K562 (cell line): ENCODE measurements at regions not wholly inside any gene's neighbourhood (a gene's known extent, or its start where the extent isn't known, plus 50 kb on each side); places are given as distances from the start of the nearest gene placed in this dataset.
A peak's percentile ranks its signal among the peaks of the same experiment; 100 is the strongest.

ENCODE experiments used
- ATF1 ChIP-seq, 2 experiments: fragments of 450-650 bp in 1 of 2; IDR thresholded peaks; 2 replicates each; pipeline ENCODE4 v1.6.1; 2016; ENCODE audit warnings: missing compliant biosample characterization in 1 of 2, missing genetic modification characterization in 1 of 2
- EZH2 ChIP-seq: IDR thresholded peaks from 2 replicates; pipeline ENCODE4 v1.6.1; 2012; ENCODE audit warnings: low read depth, mild to moderate bottlenecking, inconsistent platforms, low read length, borderline replicate concordance
- KLF6 ChIP-seq: fragments of 250-450 bp; sonication (Bioruptor Pico); IDR thresholded peaks from 2 replicates; pipeline ENCODE4 v1.4.0; 2020; ENCODE audit warnings: mild to moderate bottlenecking, moderate library complexity, borderline replicate concordance
- LARP7 ChIP-seq: fragments of 450-650 bp; IDR thresholded peaks from 2 replicates; pipeline ENCODE4 v1.6.1; 2016
- MECOM ChIP-seq: fragments of 250-450 bp; sonication (Bioruptor Pico); IDR thresholded peaks from 2 replicates; pipeline ENCODE4 v1.8.0; 2022; ENCODE audit warnings: inconsistent platforms
- MEIS2 ChIP-seq: fragments of 450-650 bp; IDR thresholded peaks from 2 replicates; pipeline ENCODE4 v1.6.1; 2014; ENCODE audit warnings: mild to moderate bottlenecking; ENCODE audit not compliant: partially characterized antibody
- POU5F1 ChIP-seq: fragments of 150-350 bp; IDR thresholded peaks from 2 replicates; pipeline ENCODE4 v1.6.1; 2014; ENCODE audit warnings: borderline replicate concordance, low read length, low read depth, mild to moderate bottlenecking; ENCODE audit not compliant: partially characterized antibody
- SIX5 ChIP-seq, 2 experiments: IDR thresholded peaks; 2 replicates each; pipeline ENCODE4 v1.6.1; 2011; ENCODE audit warnings: low read length in 2 of 2, borderline replicate concordance in 1 of 2, low read depth in 1 of 2, mild to moderate bottlenecking in 1 of 2, moderate library complexity in 1 of 2; ENCODE audit not compliant: insufficient read depth in 1 of 2
- SNIP1 ChIP-seq: fragments of 450-650 bp; IDR thresholded peaks from 2 replicates; pipeline ENCODE4 v1.7.1; 2017; ENCODE audit warnings: low read depth, mild to moderate bottlenecking
- TBL1XR1 ChIP-seq, 2 experiments: IDR thresholded peaks; 2 replicates each; pipeline ENCODE4 v1.6.1; 2012; ENCODE audit warnings: improper control_type of control experiment in 2 of 2, low read length in 2 of 2, mild to moderate bottlenecking in 1 of 2
- TCFL5 ChIP-seq: fragments of 250-450 bp; sonication (Bioruptor Pico); conservative IDR thresholded peaks from 2 replicates; pipeline ENCODE4 v1.6.1; 2021; ENCODE audit warnings: mild to moderate bottlenecking, moderate library complexity, matching md5 sums
- ZNF41 ChIP-seq: fragments of 250-450 bp; sonication (Bioruptor Pico); conservative IDR thresholded peaks from 2 replicates; pipeline ENCODE4 v1.4.0; 2020; ENCODE audit warnings: mild to moderate bottlenecking
- ZNF431 ChIP-seq: sonication (generic); formaldehyde crosslinking; IDR thresholded peaks from 2 replicates; pipeline ENCODE4 v1.8.0; 2022; ENCODE audit warnings: mild to moderate bottlenecking, missing genetic modification reagents
- TF ChIP-seq, protein P1 (sequence below): fragments of 250-450 bp; sonication (Bioruptor Pico); IDR thresholded peaks from 2 replicates; pipeline ENCODE4 v1.8.0; 2022; ENCODE audit warnings: moderate library complexity, mild to moderate bottlenecking, inconsistent platforms
- TF ChIP-seq, protein P2 (sequence below): fragments of 200-800 bp; sonication (Bioruptor generic); IDR thresholded peaks from 2 replicates; pipeline ENCODE4 v1.6.1; 2017; ENCODE audit warnings: missing genetic modification characterization, missing compliant biosample characterization
- TF ChIP-seq, protein P3 (sequence below): IDR thresholded peaks from 3 replicates; pipeline ENCODE4 v1.6.1; 2011; ENCODE audit warnings: borderline replicate concordance, mild to moderate bottlenecking, moderate library complexity; ENCODE audit not compliant: insufficient read length; ENCODE audit errors: extremely low read depth

DNA sequence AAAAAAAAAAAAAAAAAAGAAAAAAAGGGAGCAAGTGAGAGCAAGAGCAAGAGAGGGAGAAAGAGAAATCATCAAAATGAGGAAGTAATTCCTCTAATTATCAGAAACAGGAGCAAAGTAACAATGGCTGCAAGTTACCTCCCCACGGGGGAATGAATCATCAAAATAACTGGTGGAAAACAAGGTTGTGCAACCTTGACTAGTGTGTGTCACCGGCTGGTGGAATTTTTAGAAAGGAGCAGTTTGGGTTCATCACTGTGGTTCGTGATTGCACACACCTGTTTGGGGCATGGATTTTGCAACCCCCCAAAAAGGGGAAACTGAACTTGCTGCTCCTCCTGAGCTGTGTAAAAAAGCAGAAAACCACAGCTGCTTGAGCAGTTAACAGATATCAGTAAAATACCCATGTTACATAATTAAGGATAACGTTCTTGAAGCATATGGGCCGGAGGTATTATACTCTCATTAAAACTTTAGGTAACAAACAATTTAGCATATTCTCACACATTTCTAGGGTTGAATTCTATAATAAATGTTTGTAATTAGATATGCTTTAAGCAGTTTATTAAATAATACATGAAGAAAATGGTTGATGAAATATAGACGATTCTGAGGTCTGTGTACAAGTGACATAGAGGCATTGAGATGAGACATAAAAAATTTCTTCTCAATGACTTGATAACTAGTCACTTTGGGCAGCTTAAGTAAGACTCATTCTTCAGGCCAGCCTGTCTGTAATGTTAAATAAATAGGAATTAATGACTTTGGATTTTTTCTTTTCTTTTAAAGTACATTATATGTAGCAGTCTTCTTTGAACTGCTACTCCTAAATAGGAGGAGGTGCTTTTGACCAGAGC is 184.2 kb upstream of the ZEB2 start (continued):
- TF ChIP-seq ATF1 (CRISPR knock-in tag; IDR thresholded peaks at IDR 0.05), result no peak
- peak; percentile 52; the same call in 1 of the 2 replicates for TF ChIP-seq ATF1 (tag; IDR thresholded peaks at IDR 0.05)
- 0 out of 2 replicates have a peak, but pooled peaks have one; percentile 32 for TF ChIP-seq LARP7
- no peak for TF ChIP-seq TBL1XR1 (IDR thresholded peaks at IDR 0.05; ENCODE audit: low read length in 2 of 2)
- TF ChIP-seq POU5F1, result no peak
- no peak for TF ChIP-seq EZH2
- TF ChIP-seq, protein P1, sequence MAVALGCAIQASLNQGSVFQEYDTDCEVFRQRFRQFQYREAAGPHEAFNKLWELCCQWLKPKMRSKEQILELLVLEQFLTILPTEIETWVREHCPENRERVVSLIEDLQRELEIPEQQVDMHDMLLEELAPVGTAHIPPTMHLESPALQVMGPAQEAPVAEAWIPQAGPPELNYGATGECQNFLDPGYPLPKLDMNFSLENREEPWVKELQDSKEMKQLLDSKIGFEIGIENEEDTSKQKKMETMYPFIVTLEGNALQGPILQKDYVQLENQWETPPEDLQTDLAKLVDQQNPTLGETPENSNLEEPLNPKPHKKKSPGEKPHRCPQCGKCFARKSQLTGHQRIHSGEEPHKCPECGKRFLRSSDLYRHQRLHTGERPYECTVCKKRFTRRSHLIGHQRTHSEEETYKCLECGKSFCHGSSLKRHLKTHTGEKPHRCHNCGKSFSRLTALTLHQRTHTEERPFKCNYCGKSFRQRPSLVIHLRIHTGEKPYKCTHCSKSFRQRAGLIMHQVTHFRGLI (CRISPR knock-in tag), result no peak
- TF ChIP-seq, protein P2, sequence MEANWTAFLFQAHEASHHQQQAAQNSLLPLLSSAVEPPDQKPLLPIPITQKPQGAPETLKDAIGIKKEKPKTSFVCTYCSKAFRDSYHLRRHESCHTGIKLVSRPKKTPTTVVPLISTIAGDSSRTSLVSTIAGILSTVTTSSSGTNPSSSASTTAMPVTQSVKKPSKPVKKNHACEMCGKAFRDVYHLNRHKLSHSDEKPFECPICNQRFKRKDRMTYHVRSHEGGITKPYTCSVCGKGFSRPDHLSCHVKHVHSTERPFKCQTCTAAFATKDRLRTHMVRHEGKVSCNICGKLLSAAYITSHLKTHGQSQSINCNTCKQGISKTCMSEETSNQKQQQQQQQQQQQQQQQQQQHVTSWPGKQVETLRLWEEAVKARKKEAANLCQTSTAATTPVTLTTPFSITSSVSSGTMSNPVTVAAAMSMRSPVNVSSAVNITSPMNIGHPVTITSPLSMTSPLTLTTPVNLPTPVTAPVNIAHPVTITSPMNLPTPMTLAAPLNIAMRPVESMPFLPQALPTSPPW (CRISPR knock-in tag), result peak; percentile 38; the same call in 1 of the 2 replicates
- TF ChIP-seq SIX5 (IDR thresholded peaks at IDR 0.05; ENCODE audit: borderline replicate concordance in 1 of 2, insufficient read depth in 1 of 2, low read depth in 1 of 2, low read length in 2 of 2), result no peak
- TF ChIP-seq MECOM, result peak; percentile 44; the same call in 1 of the 2 replicates
- peak; percentile 22 for TF ChIP-seq MEIS2
- TF ChIP-seq SNIP1, result no peak
- no peak for TF ChIP-seq ZNF41 (CRISPR knock-in tag)
- TF ChIP-seq, protein P3, sequence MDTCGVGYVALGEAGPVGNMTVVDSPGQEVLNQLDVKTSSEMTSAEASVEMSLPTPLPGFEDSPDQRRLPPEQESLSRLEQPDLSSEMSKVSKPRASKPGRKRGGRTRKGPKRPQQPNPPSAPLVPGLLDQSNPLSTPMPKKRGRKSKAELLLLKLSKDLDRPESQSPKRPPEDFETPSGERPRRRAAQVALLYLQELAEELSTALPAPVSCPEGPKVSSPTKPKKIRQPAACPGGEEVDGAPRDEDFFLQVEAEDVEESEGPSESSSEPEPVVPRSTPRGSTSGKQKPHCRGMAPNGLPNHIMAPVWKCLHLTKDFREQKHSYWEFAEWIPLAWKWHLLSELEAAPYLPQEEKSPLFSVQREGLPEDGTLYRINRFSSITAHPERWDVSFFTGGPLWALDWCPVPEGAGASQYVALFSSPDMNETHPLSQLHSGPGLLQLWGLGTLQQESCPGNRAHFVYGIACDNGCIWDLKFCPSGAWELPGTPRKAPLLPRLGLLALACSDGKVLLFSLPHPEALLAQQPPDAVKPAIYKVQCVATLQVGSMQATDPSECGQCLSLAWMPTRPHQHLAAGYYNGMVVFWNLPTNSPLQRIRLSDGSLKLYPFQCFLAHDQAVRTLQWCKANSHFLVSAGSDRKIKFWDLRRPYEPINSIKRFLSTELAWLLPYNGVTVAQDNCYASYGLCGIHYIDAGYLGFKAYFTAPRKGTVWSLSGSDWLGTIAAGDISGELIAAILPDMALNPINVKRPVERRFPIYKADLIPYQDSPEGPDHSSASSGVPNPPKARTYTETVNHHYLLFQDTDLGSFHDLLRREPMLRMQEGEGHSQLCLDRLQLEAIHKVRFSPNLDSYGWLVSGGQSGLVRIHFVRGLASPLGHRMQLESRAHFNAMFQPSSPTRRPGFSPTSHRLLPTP, result no peak
- no peak for TF ChIP-seq ZNF431 (CRISPR knock-in tag)
- TF ChIP-seq KLF6 (CRISPR knock-in tag), result 0 out of 2 replicates have a peak, but pooled peaks have one; percentile 15
- no peak for TF ChIP-seq TCFL5 (CRISPR knock-in tag)
